GM18498 (cell line): ENCODE measurements at regions not wholly inside any gene's neighbourhood (a gene's known extent, or its start where the extent isn't known, plus 50 kb on each side); places are given as distances from the start of the nearest gene placed in this dataset.

Source experiments
- ATAC-seq: cut with Tn5 transposase; IDR thresholded peaks from one replicate; pipeline ENCODE4 v1.9.1; 2021; ENCODE audit warnings: mild to moderate bottlenecking, moderate library complexity; ENCODE audit not compliant: unreplicated experiment

- no peak for ATAC-seq
These were observed 1052.8 kb downstream of the NAALADL2 start for GRCh38 chr3:175911937-175912336.

- ATAC-seq, result no peak
These were observed 1043.1 kb downstream of the NAALADL2 start for GRCh38 chr3:175902226-175902625.

- ATAC-seq, result no peak
These were observed 1039.1 kb downstream of the NAALADL2 start for GRCh38 chr3:175898194-175898593.

GRCh38 chr3:175896655-175897054 lies 1037.5 kb downstream of the NAALADL2 start:
- ATAC-seq, result no peak

GRCh38 chr3:175895731-175896130 lies 1036.6 kb downstream of the NAALADL2 start:
- ATAC-seq, result no peak

- no peak for ATAC-seq
These were observed 1034.4 kb downstream of the NAALADL2 start for GRCh38 chr3:175893566-175893965.

GRCh38 chr3:175890066-175890465 lies 1030.9 kb downstream of the NAALADL2 start:
- ATAC-seq, result no peak

- ATAC-seq, result no peak
These were observed 1026.2 kb downstream of the NAALADL2 start for GRCh38 chr3:175885231-175885766.

- no peak for ATAC-seq
These were observed 1020.3 kb downstream of the NAALADL2 start for GRCh38 chr3:175879417-175879816.

- ATAC-seq, result peak; percentile 50
These were observed 1010.3 kb downstream of the NAALADL2 start for GRCh38 chr3:175869404-175869803.

- ATAC-seq, result no peak
These were observed 1009.5 kb downstream of the NAALADL2 start for GRCh38 chr3:175868626-175869025.

GRCh38 chr3:175865724-175866123 lies 1006.6 kb downstream of the NAALADL2 start:
- no peak for ATAC-seq

GRCh38 chr3:175861916-175862315 lies 1002.8 kb downstream of the NAALADL2 start:
- no peak for ATAC-seq
